ENCODE measurements at regions not wholly inside any gene's neighbourhood (a gene's known extent, or its start where the extent isn't known, plus 50 kb on each side); places are given as distances from the start of the nearest gene placed in this dataset.
A peak's percentile ranks its signal among the peaks of the same experiment; 100 is the strongest.
"Not testable (repeated sequence)": the region's sequence is repeated elsewhere in the genome, so short reads cannot be mapped to it uniquely, and the experiment has no call there.

GRCh38 chr12:46602474-46602873 is 223.3 kb downstream of the SLC38A4 start:
- Histone ChIP-seq H3K36me3 (ENCODE audit: control insufficient read depth, insufficient read depth, low read length) (no peaks in the 10 kb centered on the region), H3K4me3 (ENCODE audit: low read depth, low read length) (no peak overlapping the region), H3K27me3 (ENCODE audit: control insufficient read depth, insufficient read depth, low read length) (no peaks in the 10 kb centered on the region)
- no peak for TF ChIP-seq CTCF (IDR thresholded peaks at IDR 0.05; ENCODE audit: insufficient read depth, low read length, poor library complexity, severe bottlenecking)
- DNase-seq (ENCODE audit: low read depth) = no peak

- Histone ChIP-seq H3K36me3 (ENCODE audit: control insufficient read depth, insufficient read depth, low read length) (no peaks in the 10 kb centered on the region), H3K27me3 (ENCODE audit: control insufficient read depth, insufficient read depth, low read length) (no peaks in the 10 kb centered on the region), H3K4me3 (ENCODE audit: low read depth, low read length) (no peak overlapping the region)
- TF ChIP-seq CTCF (IDR thresholded peaks at IDR 0.05; ENCODE audit: insufficient read depth, low read length, poor library complexity, severe bottlenecking) = no peak
- DNase-seq (ENCODE audit: low read depth) = no peak
These were observed 218.6 kb upstream of the SLC38A2 start for GRCh38 chr12:46590991-46591703.

- DNase-seq (ENCODE audit: low read depth) = peak; percentile 67
- no peaks in the 10 kb centered on the region for H3K36me3 ChIP-seq (ENCODE audit: control insufficient read depth, insufficient read depth, low read length)
- H3K27me3 ChIP-seq (ENCODE audit: control insufficient read depth, insufficient read depth, low read length) = no peaks in the 10 kb centered on the region
- no peak overlapping the region for H3K4me3 ChIP-seq (ENCODE audit: low read depth, low read length)
- TF ChIP-seq CTCF (IDR thresholded peaks at IDR 0.05; ENCODE audit: insufficient read depth, low read length, poor library complexity, severe bottlenecking) = no peak
These were observed 213.5 kb upstream of the SLC38A2 start for GRCh38 chr12:46585854-46586621.

GRCh38 chr12:46584098-46584497 is 211.5 kb upstream of the SLC38A2 start:
- DNase-seq (ENCODE audit: low read depth); H3K27me3 ChIP-seq (ENCODE audit: control insufficient read depth, insufficient read depth, low read length): not testable (repeated sequence)

GRCh38 chr12:46581990-46582389 is 209.4 kb upstream of the SLC38A2 start:
- not testable (repeated sequence) for H3K36me3 ChIP-seq (ENCODE audit: control insufficient read depth, insufficient read depth, low read length); DNase-seq (ENCODE audit: low read depth); H3K4me3 ChIP-seq (ENCODE audit: low read depth, low read length)

More at GRCh38 chr12:46584098-46584497, 211.5 kb upstream of the SLC38A2 start:
- H3K36me3 ChIP-seq (ENCODE audit: control insufficient read depth, insufficient read depth, low read length); H3K4me3 ChIP-seq (ENCODE audit: low read depth, low read length): not testable (repeated sequence)

GRCh38 chr12:46580445-46580844 is 207.9 kb upstream of the SLC38A2 start:
- DNase-seq (ENCODE audit: low read depth) = no peak
- Histone ChIP-seq H3K4me3 (ENCODE audit: low read depth, low read length) (no peak overlapping the region), H3K27me3 (ENCODE audit: control insufficient read depth, insufficient read depth, low read length) (no peaks in the 10 kb centered on the region), H3K36me3 (ENCODE audit: control insufficient read depth, insufficient read depth, low read length) (no peaks in the 10 kb centered on the region)
- no peak for TF ChIP-seq CTCF (IDR thresholded peaks at IDR 0.05; ENCODE audit: insufficient read depth, low read length, poor library complexity, severe bottlenecking)

More at GRCh38 chr12:46581990-46582389, 209.4 kb upstream of the SLC38A2 start:
- not testable (repeated sequence) for H3K27me3 ChIP-seq (ENCODE audit: control insufficient read depth, insufficient read depth, low read length)

Data from kidney epithelial cell (primary cell).